Right kidney (tissue), 1 donor: ENCODE measurements at regions not wholly inside any gene's neighbourhood (a gene's known extent, or its start where the extent isn't known, plus 50 kb on each side); places are given as distances from the start of the nearest gene placed in this dataset.

Experiments used
- DNase-seq: peaks from one replicate; pipeline ENCODE4 v3.0.0-alpha.2; 2016

DNA sequence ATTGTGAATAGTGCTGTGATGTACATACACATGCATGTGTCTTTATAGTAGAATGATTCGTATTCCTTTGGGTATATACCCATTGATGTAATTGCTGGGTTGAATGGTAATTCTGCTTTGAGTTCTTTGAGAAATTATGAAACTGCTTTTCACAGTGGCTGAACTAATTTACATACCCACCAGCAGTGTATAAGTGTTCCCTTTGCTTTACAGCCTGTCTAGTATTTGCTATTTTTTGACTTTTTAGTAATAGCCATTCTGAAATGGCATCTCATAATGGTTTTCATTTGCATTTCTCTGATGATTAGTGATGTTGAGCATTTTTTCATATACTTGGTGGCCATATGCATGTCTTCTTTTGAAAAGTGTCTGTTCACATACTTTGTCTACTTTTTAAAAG, 54.5 kb upstream of the FAM78B start:
- no peak for DNase-seq

DNA sequence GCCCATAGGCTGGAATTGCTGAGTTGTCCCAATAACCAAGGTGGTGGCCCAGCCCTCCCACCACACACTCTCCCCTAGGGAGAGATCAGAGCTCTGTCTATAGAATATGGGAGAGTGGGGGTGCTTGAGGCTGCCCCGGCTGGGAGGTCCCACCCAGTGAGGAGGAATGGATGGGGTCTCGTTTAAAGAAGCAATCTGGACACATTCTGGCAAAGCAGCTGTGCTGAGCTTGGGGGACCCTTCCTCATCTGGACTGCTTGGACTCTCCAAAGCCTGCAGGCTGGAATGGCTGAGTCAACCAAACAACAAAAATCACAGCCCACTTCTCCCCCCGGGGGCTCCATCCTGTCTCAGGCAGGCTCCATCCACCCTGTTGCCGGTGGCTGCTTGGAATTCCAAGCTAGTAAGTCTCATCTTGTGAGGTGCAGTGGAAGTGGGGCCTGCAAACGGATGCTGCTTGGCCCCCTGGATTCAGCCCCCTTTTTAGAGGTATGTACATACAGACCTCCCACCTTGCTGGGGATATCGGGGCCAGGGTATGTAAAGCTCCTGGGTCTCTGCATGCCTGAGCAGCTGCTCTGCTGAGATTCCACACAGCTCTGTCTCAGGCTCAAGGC, 67.1 kb upstream of the FAM78B start:
- DNase-seq, result no peak

DNA sequence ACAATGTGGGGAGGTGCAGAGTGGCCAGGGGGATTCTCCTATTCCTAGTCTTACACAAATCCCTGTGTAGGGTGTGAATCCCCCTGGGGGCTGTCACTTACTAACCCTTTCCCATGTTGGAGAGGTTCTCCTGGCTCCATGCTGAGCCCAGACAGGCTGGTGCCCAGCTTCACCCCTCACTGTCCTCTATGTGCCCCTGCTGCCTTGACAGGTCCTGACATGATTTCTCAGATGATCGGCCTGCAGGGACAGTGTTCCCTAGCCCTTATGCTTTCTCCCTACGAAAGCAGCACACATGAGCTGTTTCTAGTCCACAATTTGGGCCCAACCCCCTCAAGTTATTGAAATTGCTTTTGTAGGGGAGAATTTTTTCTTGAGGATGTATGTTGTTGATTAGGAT, 68.9 kb upstream of the FAM78B start:
- no peak for DNase-seq

DNA sequence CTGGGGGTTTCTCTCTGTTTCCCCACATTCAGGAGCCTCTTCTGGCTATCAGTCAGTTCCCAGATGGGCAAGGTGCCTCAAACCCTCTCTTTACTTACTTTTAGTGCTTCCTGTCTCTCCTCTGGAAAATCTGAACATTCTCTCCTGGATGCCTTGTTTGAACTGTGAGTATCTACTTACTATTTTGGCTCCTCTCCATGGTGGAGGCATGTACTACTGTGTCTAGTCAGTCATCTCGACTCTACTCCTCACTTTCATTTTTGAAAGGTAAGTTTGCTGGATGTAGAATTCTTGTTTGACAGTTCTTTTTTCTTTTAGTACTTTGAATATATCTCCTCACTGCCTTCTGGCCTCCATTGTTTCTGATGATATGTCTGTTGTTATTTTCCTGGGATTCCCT, 70.9 kb upstream of the FAM78B start:
- no peak for DNase-seq

DNA sequence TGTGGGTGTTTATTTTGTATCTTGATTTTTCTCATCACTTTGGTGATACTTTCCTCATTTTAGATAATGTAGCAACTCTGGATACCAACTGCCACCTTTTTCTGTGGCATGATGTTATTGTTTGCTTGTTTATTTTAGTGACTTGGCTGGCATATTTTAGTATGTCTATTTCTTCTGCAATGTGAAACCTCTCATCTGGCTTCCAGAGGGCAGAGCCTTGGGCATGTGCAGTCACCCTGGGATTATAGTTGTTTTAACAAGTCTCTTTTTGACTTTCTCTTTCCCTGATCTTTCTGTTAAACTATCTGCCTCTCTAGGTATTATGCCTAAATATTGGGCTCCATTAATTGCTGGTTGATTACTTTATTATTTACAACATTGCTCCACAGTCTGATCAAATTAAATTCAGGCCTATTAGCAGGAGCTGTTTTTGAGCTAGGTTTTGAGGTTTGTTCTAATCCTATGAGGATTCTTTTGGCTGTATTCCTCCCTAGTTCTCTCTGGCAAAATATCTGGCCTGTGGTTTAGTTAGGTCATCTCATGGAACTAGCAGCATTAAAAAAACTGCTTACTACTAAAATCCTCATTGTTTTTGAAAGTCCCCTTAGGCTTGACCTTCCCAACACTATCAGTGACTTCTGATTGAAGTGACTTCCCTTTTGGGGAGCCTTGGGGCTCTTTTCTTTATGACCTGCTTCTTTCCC, 86.4 kb upstream of the FAM78B start:
- no peak for DNase-seq

DNA sequence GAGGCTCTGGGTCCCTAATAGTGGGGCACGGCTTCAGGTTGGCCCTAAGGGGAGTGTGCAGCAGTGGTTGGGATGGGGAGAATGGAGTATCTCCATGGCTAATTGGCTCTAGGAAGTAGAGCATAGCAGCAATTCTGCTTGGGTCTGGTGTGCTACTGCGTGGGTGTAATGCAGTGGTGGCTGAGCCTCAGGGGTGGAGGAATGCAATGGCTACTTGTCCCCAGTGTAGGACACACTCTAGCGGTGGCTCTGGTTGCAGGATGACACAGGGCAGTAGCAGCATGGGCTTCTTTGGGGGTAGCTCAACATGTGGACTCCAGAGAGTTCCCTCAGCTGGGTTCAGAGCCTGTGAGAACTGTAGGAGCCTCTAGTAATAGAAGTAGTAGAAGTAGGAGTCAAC, 91.2 kb upstream of the FAM78B start:
- no peak for DNase-seq

DNA sequence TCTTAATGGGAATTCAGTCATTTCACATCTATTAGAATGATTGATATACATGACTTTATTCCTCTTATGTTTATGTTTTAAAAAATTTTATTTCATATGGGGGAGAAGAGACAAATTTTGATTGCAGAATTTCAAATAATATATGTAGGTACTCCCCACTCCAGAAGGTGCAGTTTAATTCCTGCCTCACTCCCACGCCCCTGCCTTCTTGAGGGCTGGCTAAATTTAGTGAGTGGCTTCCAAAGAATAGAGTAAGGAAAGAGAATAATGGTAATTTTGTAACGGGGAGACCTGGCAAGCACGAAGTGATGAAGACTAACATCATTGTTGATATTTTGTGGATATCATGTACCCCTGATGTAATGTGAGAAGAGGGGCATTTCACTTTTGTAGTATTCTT, 94.7 kb upstream of the FAM78B start:
- DNase-seq, result no peak

DNA sequence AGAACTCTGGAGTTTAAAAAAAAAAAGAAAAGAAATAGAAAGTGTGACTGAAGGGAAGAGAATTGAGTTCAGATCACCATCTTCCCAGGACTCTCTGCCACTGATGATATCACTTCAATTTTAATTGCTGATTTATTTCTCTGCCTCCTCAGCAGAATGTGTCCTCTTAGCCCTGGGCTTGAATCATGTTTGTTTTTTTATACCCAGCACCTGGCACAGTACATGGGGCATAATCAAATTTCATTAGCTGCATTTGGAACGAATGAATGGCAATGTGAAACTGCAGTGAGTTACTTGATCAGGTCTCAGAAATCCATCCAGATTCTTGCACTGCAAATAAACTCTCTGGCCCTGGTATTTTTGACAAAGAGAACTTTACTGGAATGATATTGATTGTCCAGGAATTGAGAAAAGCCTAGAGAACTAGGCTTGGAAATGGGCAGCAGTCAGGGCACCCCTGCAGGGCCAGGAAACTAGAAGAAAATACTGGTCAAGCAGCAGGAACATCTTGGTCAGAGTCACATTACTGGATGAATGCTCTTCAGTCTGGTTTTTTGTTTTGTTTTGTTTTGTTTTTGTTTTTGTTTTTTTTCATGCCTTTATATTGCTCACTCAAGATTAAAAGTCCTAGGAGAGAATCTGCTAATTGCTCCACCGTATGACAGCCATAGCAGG, 103.8 kb upstream of the FAM78B start:
- no peak for DNase-seq

DNA sequence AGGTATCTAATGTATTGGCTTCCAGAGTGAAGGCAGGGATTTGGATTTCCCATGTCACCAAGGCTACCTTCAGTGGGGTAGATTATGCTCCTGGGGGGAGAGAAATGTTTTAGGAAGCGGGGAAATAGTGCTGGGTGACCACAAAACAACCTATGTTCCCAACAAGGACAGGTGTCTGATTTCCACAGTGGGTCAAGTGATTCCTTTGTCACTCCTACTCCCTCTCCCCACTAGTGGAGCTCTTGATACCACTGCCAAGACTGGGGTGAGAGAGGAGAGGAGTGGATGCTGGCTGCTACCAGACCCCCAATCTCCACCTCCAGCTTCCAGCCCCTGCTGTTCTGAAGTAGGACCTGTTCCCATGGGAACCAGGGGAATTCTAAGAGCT, 104.3 kb upstream of the FAM78B start:
- no peak for DNase-seq

DNA sequence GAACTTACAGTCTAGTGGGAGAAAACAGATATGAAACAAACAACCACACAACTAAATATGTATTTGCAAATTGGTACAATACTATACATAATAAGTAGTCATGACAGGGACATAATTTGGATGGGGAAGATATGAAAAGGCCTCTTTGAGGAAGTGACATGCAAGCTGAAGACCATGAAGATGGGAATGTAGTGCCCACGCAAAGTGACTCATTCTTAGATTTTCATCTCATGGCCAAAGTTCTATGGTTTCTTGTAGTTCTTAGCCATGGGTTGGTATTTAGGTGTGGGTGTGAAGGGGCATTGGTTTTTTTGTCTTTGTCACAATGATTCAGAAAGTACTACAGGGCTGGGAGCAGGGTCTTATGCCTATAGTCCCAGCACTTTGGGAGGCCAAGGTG, 105.4 kb upstream of the FAM78B start:
- DNase-seq, result no peak

DNA sequence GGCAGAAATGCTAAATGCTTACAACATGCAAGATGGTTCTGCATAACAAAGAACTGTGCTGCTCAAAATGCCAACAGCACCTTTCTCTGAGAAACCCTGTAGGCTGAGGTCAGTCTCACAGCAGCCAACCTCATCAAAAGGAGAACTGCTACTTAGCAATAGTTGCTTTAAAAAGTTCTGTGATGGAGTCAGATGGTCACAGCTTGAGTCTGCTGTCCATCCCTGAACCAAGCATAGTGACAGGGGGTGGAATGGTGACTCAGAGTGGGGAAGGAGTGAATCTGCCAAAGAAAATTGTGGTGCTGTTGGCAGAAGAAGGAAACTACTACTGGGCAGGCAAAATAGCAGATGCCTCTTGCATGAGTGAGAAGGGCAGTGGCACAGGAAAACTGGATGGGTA, 106.0 kb upstream of the FAM78B start:
- no peak for DNase-seq

DNA sequence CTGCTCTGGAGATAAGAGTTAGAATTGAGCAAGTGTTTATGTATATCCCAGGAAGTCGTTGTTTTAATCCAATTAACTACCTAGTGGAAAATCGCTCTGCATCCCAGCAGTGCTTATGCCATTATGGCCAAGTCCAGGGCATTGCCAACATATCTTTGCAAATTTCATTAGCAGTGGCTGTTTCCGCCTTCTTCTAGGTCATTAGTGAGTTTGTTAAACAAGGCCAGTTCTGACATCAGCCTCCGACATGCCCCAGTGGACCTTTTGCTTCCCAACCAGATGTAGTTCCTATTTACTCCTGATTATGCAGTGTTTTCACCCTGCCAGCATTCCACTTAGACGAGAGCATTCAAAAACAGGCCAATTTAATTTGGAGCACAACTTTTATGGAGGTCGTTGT, 106.8 kb upstream of the FAM78B start:
- no peak for DNase-seq

DNA sequence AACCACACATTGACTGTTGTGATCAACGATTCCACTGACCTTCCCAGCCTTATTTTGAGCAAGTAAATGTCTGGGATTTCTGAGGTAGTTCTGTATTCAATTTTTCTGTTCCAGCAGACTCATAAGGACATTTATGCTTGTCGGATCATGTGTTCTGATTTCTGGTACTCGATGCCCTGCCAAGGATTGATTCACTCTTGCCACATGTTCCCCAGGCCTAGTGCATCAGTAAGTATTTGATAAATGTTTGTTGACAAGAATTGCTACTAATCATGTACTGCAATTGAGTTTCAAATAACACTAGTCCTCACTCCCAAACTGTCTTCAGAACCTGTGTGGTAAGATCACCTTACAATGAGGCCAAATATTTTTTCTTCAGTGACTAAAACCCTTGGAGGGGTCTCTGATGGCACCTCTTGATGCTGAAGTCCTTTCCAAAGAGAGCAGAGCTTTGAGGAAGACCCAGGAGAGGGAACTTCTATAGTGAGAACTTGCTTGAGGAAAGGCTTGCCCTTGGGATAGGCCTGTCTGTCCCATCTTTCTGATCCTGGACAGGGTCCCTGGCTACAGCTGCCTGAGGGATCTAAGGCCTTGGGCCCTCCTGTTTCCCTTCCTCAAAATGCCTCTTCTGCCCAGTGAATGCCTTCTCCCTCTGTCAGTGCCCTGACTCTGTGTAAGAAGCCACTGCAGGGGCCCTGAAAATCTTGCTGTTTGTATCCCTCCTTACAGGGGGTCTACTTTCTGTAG, 115.8 kb upstream of the FAM78B start:
- DNase-seq, result no peak

DNA sequence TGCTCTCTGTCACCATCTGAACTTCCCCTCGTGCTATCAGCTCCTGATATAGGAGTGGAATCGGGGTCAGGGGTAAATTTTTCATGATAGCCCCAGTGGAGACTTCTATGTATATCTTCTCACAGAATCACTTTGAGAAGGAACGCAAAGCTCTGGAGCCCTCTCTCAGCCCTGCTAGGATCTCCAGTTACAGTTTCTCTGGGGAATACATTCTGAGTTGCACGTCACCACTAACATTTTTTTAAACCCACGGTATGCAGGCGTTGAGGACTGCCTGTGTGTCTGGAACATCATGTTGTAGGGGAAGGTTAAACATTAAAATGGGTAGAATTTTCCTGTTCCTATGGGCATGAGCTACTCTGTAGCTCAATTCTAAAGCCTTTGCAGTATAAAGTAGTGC, 116.4 kb upstream of the FAM78B start:
- DNase-seq, result no peak

DNA sequence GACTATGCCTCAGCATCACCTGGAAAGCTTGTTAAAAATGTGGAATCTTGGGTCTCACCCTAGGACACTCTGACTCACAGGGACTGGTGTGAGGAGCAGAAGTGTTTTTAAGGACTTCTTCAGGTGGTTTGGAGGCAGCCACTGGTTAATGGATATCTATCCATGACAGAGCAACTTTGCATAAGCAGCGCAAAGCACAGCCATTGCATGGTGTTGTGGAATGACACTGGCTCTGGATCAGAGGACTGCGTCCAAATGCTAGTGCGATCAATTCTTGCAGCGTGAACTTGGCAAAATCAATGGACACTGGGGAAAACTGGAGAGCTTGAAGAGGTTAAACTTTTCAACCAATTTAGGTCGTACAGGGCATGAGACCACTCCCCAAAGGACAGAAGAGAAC, 116.8 kb upstream of the FAM78B start:
- DNase-seq, result no peak

DNA sequence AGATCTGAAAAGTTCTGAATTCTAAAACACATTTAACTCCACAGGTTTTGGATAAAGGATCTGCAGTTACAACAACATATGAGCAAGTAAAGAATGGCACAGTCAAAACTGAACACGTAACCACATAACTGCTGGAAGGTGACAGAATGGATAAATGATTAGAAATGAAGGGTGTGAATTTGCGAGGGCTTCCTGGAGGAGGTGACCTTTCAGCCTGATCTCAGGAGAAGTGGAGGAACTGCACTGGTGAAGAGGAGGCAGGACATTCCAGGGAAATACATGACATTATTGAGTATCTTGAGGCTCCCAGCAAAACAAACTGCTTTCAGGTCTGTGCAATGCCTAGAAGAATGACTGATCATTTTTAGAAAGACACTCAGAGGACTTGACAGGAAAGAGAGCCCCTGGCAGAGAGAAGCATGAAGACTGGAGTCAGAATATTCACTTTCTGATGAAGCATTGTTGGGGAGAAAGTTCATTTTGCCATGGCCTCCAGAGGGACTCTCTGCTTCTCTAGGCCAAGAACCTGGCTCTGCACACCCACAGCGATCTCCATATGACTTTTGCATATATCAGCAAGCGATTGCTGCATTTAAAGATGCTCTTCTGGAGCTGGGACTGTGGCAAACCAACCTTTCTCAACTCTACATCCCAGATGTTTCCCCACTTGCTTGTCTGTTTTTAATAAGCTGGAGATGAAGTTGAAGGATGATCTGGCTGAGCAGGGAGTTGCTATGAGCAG, 122.7 kb upstream of the FAM78B start:
- DNase-seq, result no peak

DNA sequence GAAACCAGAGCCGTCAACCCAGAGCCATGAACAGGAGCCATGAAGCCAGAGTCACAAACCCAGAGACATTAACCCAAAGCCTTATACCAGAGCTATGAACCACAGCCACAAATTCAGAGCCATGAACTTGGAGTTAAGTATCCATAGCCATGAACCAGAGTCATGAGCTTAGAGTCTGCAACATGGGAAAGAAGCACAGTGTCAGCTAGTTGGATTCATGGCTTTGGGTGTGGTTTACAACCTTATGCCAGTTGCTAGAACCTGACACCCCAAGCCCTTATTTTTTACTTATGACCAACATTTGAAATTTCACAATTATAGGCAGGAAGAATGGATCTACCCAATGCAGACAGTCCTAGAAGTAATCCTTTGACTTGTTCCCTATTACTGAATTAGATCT, 128.9 kb upstream of the FAM78B start:
- no peak for DNase-seq

DNA sequence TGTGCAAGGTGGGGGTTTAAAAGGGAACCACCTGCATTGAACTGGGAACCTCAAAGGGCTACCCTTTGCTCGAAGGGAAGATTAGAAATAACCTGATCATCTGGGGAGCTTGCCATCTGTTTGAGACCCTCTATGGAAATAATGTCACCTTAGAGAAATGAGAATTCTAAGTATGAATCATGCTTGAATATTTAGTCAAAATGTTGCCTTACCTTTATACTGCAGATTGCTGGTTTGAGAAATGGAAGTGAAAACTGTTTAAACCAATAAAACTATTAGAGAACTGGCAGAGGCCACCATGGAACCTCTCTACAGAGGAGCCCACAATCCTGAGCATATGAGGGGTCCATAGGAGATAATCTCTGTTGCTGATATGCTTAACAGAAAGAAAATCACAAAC, 131.2 kb upstream of the FAM78B start:
- no peak for DNase-seq

DNA sequence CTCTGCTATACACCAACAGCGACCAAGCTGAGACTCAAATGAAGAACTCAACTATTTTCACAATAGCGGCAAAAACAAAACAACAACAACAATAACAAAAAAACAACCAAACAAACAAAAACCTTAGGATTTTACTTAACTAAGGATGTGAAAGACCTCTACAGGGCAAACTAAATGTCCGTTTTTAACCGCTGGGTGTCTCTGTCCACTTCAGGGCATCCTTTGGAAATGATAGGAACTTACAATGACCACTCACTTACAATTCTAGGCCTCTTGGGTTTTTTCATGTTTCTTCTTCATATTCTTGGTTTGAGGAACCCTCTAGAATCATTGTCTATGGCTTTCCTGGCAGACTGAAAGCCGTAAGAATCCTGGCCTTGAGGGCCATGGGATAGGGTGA, 134.0 kb upstream of the FAM78B start:
- DNase-seq, result no peak

DNA sequence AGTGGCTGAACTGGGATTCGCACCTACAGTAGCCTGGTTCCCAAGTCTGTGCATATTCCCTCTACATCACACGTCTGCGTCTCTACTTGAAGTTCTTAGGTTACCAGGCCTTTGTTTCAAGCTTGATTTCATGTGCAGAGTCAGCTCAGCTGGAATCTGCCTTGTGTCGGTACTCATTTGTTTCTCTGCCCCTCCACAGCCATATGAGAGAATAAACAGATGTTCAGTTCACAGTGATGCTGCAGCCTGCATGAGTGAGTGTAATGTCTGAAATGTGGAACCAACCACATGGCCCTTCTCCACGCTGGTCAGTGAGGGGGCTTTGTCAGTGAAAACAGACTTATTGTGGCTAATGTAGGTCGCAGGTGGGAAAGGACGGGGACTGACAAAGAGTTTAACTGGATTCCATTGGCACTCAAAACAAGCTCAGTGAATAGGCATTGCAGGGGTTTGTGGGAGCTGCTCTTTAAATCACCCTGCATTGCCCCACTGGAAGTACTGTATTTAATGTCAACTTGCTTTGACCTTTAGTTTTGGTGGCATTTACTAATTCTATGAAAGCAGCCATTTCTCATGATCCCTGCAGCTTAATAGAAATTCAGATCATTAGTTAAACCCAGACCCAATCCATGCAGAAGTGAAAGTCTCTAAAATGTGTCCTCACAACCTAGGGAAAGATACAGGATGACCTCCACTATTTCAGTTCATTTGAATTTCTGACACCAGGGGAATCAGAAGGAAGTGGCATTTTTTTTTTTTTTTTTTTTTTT, 136.4 kb upstream of the FAM78B start:
- no peak for DNase-seq

DNA sequence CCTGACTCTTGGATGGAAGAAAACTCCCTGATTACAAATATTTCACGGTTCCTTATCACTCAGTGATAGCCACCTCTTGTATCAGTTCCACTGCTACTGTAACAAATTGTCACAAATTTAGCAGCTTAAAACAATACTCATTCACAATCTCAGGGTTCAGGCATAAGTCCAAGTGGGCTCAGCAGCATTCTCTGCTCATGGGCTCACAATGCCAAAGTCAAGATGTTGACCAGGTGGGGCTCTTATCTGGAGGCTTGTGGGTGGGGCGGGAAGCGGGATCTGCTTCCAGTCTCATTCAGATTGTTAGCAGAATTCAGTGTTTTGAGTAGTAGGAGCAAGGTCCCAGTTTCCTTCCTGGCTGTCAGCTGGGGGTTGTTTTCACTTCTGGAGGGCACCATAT, 137.3 kb upstream of the FAM78B start:
- no peak for DNase-seq

DNA sequence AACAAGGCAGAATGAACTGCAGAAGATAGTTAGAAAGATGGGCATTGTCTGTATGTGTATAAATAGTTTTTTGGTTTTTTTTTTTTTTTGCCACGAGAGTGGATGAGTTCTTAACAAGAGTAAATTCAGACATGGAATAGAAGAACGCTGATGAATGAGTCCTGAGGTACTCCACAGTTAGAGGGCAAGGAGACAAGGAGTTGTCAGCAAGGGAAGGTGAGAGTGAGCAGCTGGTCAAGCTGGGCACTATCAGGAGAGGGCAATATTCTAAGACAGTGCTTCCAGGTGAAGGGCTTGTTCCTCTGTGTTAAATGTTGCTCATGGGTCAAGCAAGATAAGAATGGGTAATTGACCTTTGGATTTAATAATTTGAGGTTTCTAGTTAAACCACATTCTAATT, 138.6 kb upstream of the FAM78B start:
- no peak for DNase-seq
